ENCODE measurements at regions not wholly inside any gene's neighbourhood (a gene's known extent, or its start where the extent isn't known, plus 50 kb on each side); places are given as distances from the start of the nearest gene placed in this dataset.

DNA sequence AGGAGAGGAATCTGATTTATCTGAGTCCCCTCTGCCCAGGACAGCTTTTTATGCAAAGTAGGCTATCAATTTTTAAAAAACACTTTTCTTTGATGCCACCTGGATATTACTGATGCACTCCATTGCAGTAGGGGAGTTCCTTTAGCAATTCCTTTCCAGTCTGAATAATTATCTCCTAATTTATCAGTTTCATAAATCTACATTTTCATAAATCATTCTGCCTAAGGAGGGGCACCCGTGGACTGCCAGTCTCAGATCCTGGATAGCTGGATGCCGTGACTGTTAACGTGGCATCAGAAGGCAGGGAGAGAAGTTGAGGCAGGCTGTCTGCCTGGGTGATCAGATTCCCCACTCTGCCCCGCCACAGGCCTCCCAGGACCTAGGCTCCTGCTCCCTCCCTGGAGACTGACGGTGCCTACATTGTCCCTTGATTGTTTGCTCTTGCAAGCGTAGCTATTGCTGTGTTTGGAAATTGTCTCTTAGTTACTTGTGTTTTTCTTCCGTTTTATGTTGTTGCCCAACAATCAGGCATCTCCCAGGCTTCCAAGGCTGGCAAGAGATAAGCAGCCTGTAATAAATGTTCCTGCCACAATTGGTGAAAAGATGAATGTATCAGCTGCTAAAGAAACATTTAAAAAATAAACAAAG is 75.2 kb downstream of the KATNIP start:
- H3K27ac ChIP-seq (ENCODE audit: low read depth, low read length) = no peak overlapping the region
- ChIA-PET RAD21 (ENCODE audit: low non-redundant PET in 1 of 2, low total read pairs in 2 of 2, uncharacterized antibody in 2 of 2, unreplicated experiment in 2 of 2) (no interaction called here), POLR2A (no interaction called here), CTCF (no interaction called here)
- H3K4me2 ChIP-seq (ENCODE audit: low read length) = no peak overlapping the region
- no peak overlapping the region for H2AFZ ChIP-seq (ENCODE audit: low read depth, low read length, poor library complexity, severe bottlenecking)
- no peaks in the 10 kb centered on the region for H3K79me2 ChIP-seq (ENCODE audit: insufficient read depth, low read length)
- ATAC-seq = no peak
- H3K4me1 ChIP-seq (ENCODE audit: control insufficient read depth in 1 of 2, insufficient read depth in 2 of 2, low read length in 2 of 2) = no peaks in the 10 kb centered on the region
- no peak overlapping the region for H3K9ac ChIP-seq (ENCODE audit: low read length)
- H3K9me3 ChIP-seq (ENCODE audit: control insufficient read depth in 1 of 2, insufficient read depth in 1 of 2, low read depth in 1 of 2, low read length in 2 of 2) = no peaks in the 10 kb centered on the region
- intact Hi-C loops (cut with micrococcal nuclease) = no loop called here
- no peaks in the 10 kb centered on the region for H4K20me1 ChIP-seq (ENCODE audit: insufficient read depth)
- TF ChIP-seq CBX3 (IDR thresholded peaks at IDR 0.05; ENCODE audit: low read depth) = no peak
- no peaks in the 10 kb centered on the region for H3K27me3 ChIP-seq (ENCODE audit: insufficient read depth, low read length)
- BruUV-seq (replicated peaks) = no TSS peak
- H3K9me2 ChIP-seq (ENCODE audit: insufficient read depth) = no peaks in the 10 kb centered on the region
- H3K4me3 ChIP-seq (replicated peaks in 1 of 2; ENCODE audit: low read depth in 1 of 2, low read length in 2 of 2) = no peak overlapping the region
- no peak for DNase-seq (ENCODE audit: low read depth, low spot score)
- H3K36me3 ChIP-seq (ENCODE audit: control insufficient read depth in 1 of 2, insufficient read depth in 2 of 2, low read length in 2 of 2) = no peaks in the 10 kb centered on the region

DNA sequence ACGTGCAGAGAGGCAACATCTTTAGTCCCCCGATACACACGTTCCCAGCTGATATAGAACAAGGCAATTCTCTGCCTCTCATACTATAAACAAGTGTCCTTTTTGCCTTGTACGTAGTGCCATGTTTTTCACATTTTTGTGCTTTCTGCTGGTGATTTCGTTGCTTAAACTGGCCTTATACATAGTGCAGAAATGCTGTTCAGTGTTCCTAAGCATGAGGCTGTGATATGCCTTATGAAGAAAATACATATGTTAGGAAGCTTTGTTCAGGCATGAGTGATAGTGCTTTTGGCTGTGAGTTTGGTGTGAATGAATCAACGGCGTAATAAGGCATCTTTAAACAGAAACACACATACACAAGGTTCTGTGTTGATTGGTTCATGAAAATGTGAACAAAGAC is 77.2 kb downstream of the KATNIP start:
- H3K27me3 ChIP-seq (ENCODE audit: insufficient read depth, low read length) = no peaks in the 10 kb centered on the region
- ChIA-PET CTCF (no interaction called here), RAD21 (ENCODE audit: low non-redundant PET in 1 of 2, low total read pairs in 2 of 2, uncharacterized antibody in 2 of 2, unreplicated experiment in 2 of 2) (no interaction called here), POLR2A (no interaction called here)
- H3K36me3 ChIP-seq (ENCODE audit: control insufficient read depth in 1 of 2, insufficient read depth in 2 of 2, low read length in 2 of 2) = no peaks in the 10 kb centered on the region
- H3K9me2 ChIP-seq (ENCODE audit: insufficient read depth) = no peaks in the 10 kb centered on the region
- ATAC-seq (no peak), DNase-seq (ENCODE audit: low read depth, low spot score) (no peak)
- H3K79me2 ChIP-seq (ENCODE audit: insufficient read depth, low read length) = no peaks in the 10 kb centered on the region
- H3K4me1 ChIP-seq (ENCODE audit: control insufficient read depth in 1 of 2, insufficient read depth in 2 of 2, low read length in 2 of 2) = no peaks in the 10 kb centered on the region
- no peak overlapping the region for H3K4me3 ChIP-seq (replicated peaks in 1 of 2; ENCODE audit: low read depth in 1 of 2, low read length in 2 of 2)
- no TSS peak for BruUV-seq (replicated peaks)
- H3K4me2 ChIP-seq (ENCODE audit: low read length) = no peak overlapping the region
- H3K27ac ChIP-seq (ENCODE audit: low read depth, low read length) = no peak overlapping the region
- intact Hi-C loops (cut with micrococcal nuclease) = no loop called here
- H3K9ac ChIP-seq (ENCODE audit: low read length) = no peak overlapping the region
- H4K20me1 ChIP-seq (ENCODE audit: insufficient read depth) = no peaks in the 10 kb centered on the region
- no peak overlapping the region for H2AFZ ChIP-seq (ENCODE audit: low read depth, low read length, poor library complexity, severe bottlenecking)
- TF ChIP-seq, protein P1, sequence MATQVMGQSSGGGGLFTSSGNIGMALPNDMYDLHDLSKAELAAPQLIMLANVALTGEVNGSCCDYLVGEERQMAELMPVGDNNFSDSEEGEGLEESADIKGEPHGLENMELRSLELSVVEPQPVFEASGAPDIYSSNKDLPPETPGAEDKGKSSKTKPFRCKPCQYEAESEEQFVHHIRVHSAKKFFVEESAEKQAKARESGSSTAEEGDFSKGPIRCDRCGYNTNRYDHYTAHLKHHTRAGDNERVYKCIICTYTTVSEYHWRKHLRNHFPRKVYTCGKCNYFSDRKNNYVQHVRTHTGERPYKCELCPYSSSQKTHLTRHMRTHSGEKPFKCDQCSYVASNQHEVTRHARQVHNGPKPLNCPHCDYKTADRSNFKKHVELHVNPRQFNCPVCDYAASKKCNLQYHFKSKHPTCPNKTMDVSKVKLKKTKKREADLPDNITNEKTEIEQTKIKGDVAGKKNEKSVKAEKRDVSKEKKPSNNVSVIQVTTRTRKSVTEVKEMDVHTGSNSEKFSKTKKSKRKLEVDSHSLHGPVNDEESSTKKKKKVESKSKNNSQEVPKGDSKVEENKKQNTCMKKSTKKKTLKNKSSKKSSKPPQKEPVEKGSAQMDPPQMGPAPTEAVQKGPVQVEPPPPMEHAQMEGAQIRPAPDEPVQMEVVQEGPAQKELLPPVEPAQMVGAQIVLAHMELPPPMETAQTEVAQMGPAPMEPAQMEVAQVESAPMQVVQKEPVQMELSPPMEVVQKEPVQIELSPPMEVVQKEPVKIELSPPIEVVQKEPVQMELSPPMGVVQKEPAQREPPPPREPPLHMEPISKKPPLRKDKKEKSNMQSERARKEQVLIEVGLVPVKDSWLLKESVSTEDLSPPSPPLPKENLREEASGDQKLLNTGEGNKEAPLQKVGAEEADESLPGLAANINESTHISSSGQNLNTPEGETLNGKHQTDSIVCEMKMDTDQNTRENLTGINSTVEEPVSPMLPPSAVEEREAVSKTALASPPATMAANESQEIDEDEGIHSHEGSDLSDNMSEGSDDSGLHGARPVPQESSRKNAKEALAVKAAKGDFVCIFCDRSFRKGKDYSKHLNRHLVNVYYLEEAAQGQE (IDR thresholded peaks at IDR 0.05; ENCODE audit: low read depth) = no peak
- TF ChIP-seq SRF (IDR thresholded peaks at IDR 0.05; ENCODE audit: low read depth) (no peak), CBX3 (IDR thresholded peaks at IDR 0.05; ENCODE audit: low read depth) (no peak), POLR2A (IDR thresholded peaks at IDR 0.05; ENCODE audit: borderline replicate concordance, extremely low read depth, insufficient read depth, insufficient read length) (no peak), RAD21 (IDR thresholded peaks at IDR 0.05; ENCODE audit: low read depth) (no peak), EZH2 (IDR thresholded peaks at IDR 0.05) (no peak), JUND (IDR thresholded peaks at IDR 0.05) (no peak), SP1 (IDR thresholded peaks at IDR 0.05; ENCODE audit: low read depth) (no peak), POLR2AphosphoS5 (IDR thresholded peaks at IDR 0.05; ENCODE audit: low read depth, low read length) (no peak), EZH2phosphoT487 (IDR thresholded peaks at IDR 0.05; ENCODE audit: borderline replicate concordance) (no peak)
- TF ChIP-seq, protein P2, sequence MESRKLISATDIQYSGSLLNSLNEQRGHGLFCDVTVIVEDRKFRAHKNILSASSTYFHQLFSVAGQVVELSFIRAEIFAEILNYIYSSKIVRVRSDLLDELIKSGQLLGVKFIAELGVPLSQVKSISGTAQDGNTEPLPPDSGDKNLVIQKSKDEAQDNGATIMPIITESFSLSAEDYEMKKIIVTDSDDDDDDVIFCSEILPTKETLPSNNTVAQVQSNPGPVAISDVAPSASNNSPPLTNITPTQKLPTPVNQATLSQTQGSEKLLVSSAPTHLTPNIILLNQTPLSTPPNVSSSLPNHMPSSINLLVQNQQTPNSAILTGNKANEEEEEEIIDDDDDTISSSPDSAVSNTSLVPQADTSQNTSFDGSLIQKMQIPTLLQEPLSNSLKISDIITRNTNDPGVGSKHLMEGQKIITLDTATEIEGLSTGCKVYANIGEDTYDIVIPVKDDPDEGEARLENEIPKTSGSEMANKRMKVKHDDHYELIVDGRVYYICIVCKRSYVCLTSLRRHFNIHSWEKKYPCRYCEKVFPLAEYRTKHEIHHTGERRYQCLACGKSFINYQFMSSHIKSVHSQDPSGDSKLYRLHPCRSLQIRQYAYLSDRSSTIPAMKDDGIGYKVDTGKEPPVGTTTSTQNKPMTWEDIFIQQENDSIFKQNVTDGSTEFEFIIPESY (IDR thresholded peaks at IDR 0.05; ENCODE audit: extremely low read depth, insufficient replicate concordance, low read length) = no peak
- no peaks in the 10 kb centered on the region for H3K9me3 ChIP-seq (ENCODE audit: control insufficient read depth in 1 of 2, insufficient read depth in 1 of 2, low read depth in 1 of 2, low read length in 2 of 2)
